Endothelial cell of umbilical vein (primary cell): ENCODE measurements at regions not wholly inside any gene's neighbourhood (a gene's known extent, or its start where the extent isn't known, plus 50 kb on each side); places are given as distances from the start of the nearest gene placed in this dataset.

Experiments
- BruUV-seq: library from RNA; stranded (reverse); fragments of 400-500 nt; replicated peaks from 2 replicates; lab custom pipeline; 2021; lab: Mats Ljungman, UMichigan
- CTCF ChIA-PET: fragments of 300-600, 350-600 bp; sonication (Branson Sonifier 250); formaldehyde crosslinking; loops from one replicate; lab custom pipeline; 2021; ENCODE audit warnings: antibody characterized with exemption, inconsistent platforms; lab: Charles Lee
- POLR2A ChIA-PET: fragments of 300-600, 350-600 bp; sonication (Branson Sonifier 250); formaldehyde crosslinking; loops from one replicate; lab custom pipeline; 2021; ENCODE audit warnings: antibody characterized with exemption, inconsistent platforms; lab: Charles Lee
- DNase-seq: peaks from one replicate; pipeline ENCODE4 v3.0.0-alpha.2; 2011; ENCODE audit warnings: low read depth, low spot score
- FAIRE-seq: peaks from 2 replicates; lab custom pipeline; 2011; peaks lifted over from hg19 to GRCh38; lab: Jason Lieb, UNC
- H2AFZ ChIP-seq: 2 replicates; pipeline ENCODE4 v1.6.0; 2012; ENCODE audit warnings: low read depth, low read length, control low read depth, inconsistent platforms
- H3K27ac ChIP-seq: 2 replicates; pipeline ENCODE4 v1.5.1; 2011; ENCODE audit warnings: low read depth, mild to moderate bottlenecking, control low read depth, low read length, moderate library complexity; ENCODE audit not compliant: insufficient read depth
- H3K27me3 ChIP-seq, 2 experiments: 2 replicates each; pipeline versions ENCODE4 v1.6.0 to v1.6.1; 2011; ENCODE audit warnings: low read length in 2 of 2, mixed read lengths in 1 of 2; ENCODE audit not compliant: control insufficient read depth in 2 of 2, insufficient read depth in 2 of 2
- H3K36me3 ChIP-seq, 2 experiments: 2 replicates in 1 of 2; 3 replicates in 1 of 2; pipeline ENCODE4 v1.5.1; 2011; ENCODE audit warnings: low read length in 2 of 2, mild to moderate bottlenecking in 1 of 2, moderate library complexity in 1 of 2; ENCODE audit not compliant: control insufficient read depth in 2 of 2, insufficient read depth in 2 of 2; ENCODE audit errors: extremely low read depth in 1 of 2
- H3K4me1 ChIP-seq: 3 replicates; pipeline ENCODE4 v1.5.1; 2011; ENCODE audit warnings: mild to moderate bottlenecking, low read length; ENCODE audit not compliant: control insufficient read depth, insufficient read depth; ENCODE audit errors: extremely low read depth
- H3K4me2 ChIP-seq: 2 replicates; pipeline ENCODE4 v1.6.1; 2011; ENCODE audit warnings: low read length, control low read depth, mixed read lengths; ENCODE audit not compliant: insufficient read depth
- H3K4me3 ChIP-seq, 3 experiments: fragments of 200-600 bp in 1 of 3; sonication (generic), shearing (Covaris generic) in 1 of 3; replicated peaks in 1 of 3; 2 replicates each; pipeline ENCODE4 v1.5.1; 2011 to 2016; ENCODE audit warnings: control low read depth in 3 of 3, low read length in 3 of 3, mild to moderate bottlenecking in 2 of 3, inconsistent platforms in 1 of 3, low read depth in 1 of 3, moderate library complexity in 1 of 3; ENCODE audit not compliant: insufficient read depth in 1 of 3
- H3K79me2 ChIP-seq: 2 replicates; pipeline ENCODE4 v1.6.0; 2012; ENCODE audit warnings: low read length, inconsistent platforms; ENCODE audit not compliant: control insufficient read depth, insufficient read depth
- H3K9ac ChIP-seq: replicated peaks from 2 replicates; pipeline ENCODE3; 2011; ENCODE audit warnings: low read length, control low read depth; ENCODE audit not compliant: insufficient read depth; ENCODE audit errors: extremely low read depth
- H3K9me1 ChIP-seq: replicated peaks from 3 replicates; pipeline ENCODE4 v1.6.0; 2011; ENCODE audit warnings: mild to moderate bottlenecking, low read length; ENCODE audit not compliant: control insufficient read depth, insufficient read depth; ENCODE audit errors: extremely low read depth
- H3K9me3 ChIP-seq: replicated peaks from 2 replicates; pipeline ENCODE4 v1.5.1; 2012; ENCODE audit warnings: low read length, inconsistent platforms; ENCODE audit not compliant: control insufficient read depth, insufficient read depth
- H4K20me1 ChIP-seq: replicated peaks from 2 replicates; pipeline ENCODE3; 2011; ENCODE audit warnings: mild to moderate bottlenecking, low read length; ENCODE audit not compliant: control insufficient read depth, insufficient read depth; ENCODE audit errors: extremely low read depth
- EZH2 ChIP-seq: IDR thresholded peaks from 2 replicates; pipeline ENCODE4 v1.6.1; 2012; ENCODE audit warnings: borderline replicate concordance, low read depth, mild to moderate bottlenecking, moderate library complexity, low read length, inconsistent platforms; ENCODE audit not compliant: severe bottlenecking
- FOS ChIP-seq: IDR thresholded peaks from 2 replicates; pipeline ENCODE4 v1.6.1; 2011; ENCODE audit warnings: mild to moderate bottlenecking, low read length, moderate library complexity, borderline replicate concordance; ENCODE audit not compliant: insufficient read depth
- GATA2 ChIP-seq: IDR thresholded peaks from 2 replicates; pipeline ENCODE4 v1.7.0; 2011; ENCODE audit warnings: low read depth, mild to moderate bottlenecking, moderate library complexity, mixed read lengths, low read length; ENCODE audit not compliant: insufficient read length, insufficient read depth
- JUN ChIP-seq: IDR thresholded peaks from 2 replicates; pipeline ENCODE4 v1.6.1; 2011; ENCODE audit warnings: borderline replicate concordance, low read depth; ENCODE audit not compliant: insufficient read length, insufficient read depth
- MYC ChIP-seq: IDR thresholded peaks from one replicate; pipeline ENCODE4 v1.6.1; 2011; ENCODE audit warnings: mild to moderate bottlenecking, low read depth, low read length
- POLR2A ChIP-seq: IDR thresholded peaks from 2 replicates; pipeline ENCODE4 v1.6.1; 2012; ENCODE audit warnings: low read depth, mild to moderate bottlenecking, control low read depth, low read length
- POLR2AphosphoS5 ChIP-seq: IDR thresholded peaks from 2 replicates; pipeline ENCODE4 v1.6.1; 2012; ENCODE audit warnings: low read depth, mild to moderate bottlenecking, control low read depth, low read length, moderate library complexity; ENCODE audit not compliant: insufficient read depth
- dilution Hi-C: fragments of 300-500 bp; cut with MboI; formaldehyde crosslinking; loops from one replicate; pipeline ENCODE4 v1.15.0; 2019; ENCODE audit warnings: low sequenced_read_pairs; ENCODE audit not compliant: extremely low pct_ligation_motif_present
- intact Hi-C: fragments of 100-400 bp; cut with micrococcal nuclease; formaldehyde crosslinking; loops from one replicate; pipeline ENCODE4 v1.10.0; 2022
- TF ChIP-seq, protein P1 (sequence below), 2 donors: IDR thresholded peaks; 1 replicate in 1 of 2; 2 replicates in 1 of 2; pipeline ENCODE4 v1.5.1; 2011; ENCODE audit warnings: low read length in 2 of 2, mild to moderate bottlenecking in 2 of 2, moderate library complexity in 2 of 2, control low read depth in 1 of 2, inconsistent platforms in 1 of 2, low read depth in 1 of 2; ENCODE audit not compliant: insufficient read depth in 1 of 2; ENCODE audit errors: extremely low read depth in 1 of 2
- TF ChIP-seq, protein P2 (sequence below): IDR thresholded peaks from 2 replicates; pipeline ENCODE4 v1.6.1; 2011; ENCODE audit not compliant: insufficient read depth, insufficient read length

DNA sequence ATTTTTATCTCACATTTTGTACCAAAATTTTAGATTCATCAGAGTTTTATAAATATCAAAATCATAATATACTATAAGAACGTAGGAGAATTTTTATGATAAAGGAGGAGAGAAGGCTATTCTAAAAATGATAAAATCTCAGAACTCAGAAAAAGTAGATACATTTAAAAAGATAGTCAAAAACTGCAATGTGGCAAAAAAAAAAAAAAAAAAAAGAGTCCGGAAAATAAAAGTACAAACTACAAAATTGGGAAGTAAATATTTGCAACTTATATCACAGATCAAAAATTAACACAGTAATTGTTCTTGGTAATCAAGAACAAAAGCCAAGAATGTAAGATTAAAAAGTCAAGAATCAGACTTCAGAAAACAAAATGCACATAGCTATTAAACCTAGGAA, 332.1 kb downstream of the MCTP2 start:
- H3K27ac ChIP-seq, result no peak overlapping the region
- intact Hi-C loops, result no loop called here
- H3K9me1 ChIP-seq, result no peaks in the 10 kb centered on the region
- ChIA-PET CTCF (no interaction called here), POLR2A (no interaction called here)
- DNase-seq (no peak), FAIRE-seq (no peak)
- H3K4me1 ChIP-seq, result no peaks in the 10 kb centered on the region
- peaks cover 0 to 2% of the 10 kb centered on the region in 2 experiments for H3K27me3 ChIP-seq
- H3K36me3 ChIP-seq, result no peaks in the 10 kb centered on the region
- no peaks in the 10 kb centered on the region for H3K9me3 ChIP-seq
- TF ChIP-seq JUN, result no peak
- no peak for TF ChIP-seq GATA2
- no peak for TF ChIP-seq MYC
- TF ChIP-seq EZH2, result no peak
- TF ChIP-seq, protein P1, sequence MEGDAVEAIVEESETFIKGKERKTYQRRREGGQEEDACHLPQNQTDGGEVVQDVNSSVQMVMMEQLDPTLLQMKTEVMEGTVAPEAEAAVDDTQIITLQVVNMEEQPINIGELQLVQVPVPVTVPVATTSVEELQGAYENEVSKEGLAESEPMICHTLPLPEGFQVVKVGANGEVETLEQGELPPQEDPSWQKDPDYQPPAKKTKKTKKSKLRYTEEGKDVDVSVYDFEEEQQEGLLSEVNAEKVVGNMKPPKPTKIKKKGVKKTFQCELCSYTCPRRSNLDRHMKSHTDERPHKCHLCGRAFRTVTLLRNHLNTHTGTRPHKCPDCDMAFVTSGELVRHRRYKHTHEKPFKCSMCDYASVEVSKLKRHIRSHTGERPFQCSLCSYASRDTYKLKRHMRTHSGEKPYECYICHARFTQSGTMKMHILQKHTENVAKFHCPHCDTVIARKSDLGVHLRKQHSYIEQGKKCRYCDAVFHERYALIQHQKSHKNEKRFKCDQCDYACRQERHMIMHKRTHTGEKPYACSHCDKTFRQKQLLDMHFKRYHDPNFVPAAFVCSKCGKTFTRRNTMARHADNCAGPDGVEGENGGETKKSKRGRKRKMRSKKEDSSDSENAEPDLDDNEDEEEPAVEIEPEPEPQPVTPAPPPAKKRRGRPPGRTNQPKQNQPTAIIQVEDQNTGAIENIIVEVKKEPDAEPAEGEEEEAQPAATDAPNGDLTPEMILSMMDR (IDR thresholded peaks at IDR 0.05; ENCODE audit: extremely low read depth in 1 of 2, insufficient read depth in 1 of 2, low read depth in 1 of 2, low read length in 2 of 2), result no peak
- no peak for TF ChIP-seq POLR2AphosphoS5
- TF ChIP-seq, protein P2, sequence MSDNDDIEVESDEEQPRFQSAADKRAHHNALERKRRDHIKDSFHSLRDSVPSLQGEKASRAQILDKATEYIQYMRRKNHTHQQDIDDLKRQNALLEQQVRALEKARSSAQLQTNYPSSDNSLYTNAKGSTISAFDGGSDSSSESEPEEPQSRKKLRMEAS, result no peak
- no peak for TF ChIP-seq FOS
- no peak for TF ChIP-seq POLR2A
- H3K79me2 ChIP-seq, result no peaks in the 10 kb centered on the region
- H3K4me2 ChIP-seq, result no peak overlapping the region
- H2AFZ ChIP-seq, result no peak overlapping the region
- no peaks in the 10 kb centered on the region for H4K20me1 ChIP-seq
- dilution Hi-C loops, result no loop called here
- H3K9ac ChIP-seq, result no peak overlapping the region
- H3K4me3 ChIP-seq, result no peak overlapping the region
- BruUV-seq, result no TSS peak
